ENCODE measurements at regions not wholly inside any gene's neighbourhood (a gene's known extent, or its start where the extent isn't known, plus 50 kb on each side); places are given as distances from the start of the nearest gene placed in this dataset.

DNA sequence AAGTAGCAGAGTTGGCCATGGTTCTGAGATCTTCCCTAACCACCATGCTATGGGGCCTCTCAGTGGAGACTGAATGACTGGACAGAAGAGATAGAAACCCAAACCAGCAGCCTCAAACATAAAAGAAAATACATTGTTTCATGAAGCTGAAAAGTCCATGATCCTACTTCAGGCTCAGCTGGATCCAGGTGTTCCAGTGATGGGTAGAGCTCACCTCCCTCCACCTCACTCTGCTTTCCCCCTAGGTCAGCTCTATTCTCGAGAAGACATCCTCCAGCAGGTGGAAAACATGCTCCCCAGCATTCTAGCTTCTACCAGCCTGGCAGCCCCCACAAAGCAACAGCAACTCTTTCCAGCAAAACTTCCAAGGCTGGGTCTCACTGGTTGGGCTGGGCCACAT lies 132.1 kb downstream of the OAT start:
- TF ChIP-seq, protein P1, sequence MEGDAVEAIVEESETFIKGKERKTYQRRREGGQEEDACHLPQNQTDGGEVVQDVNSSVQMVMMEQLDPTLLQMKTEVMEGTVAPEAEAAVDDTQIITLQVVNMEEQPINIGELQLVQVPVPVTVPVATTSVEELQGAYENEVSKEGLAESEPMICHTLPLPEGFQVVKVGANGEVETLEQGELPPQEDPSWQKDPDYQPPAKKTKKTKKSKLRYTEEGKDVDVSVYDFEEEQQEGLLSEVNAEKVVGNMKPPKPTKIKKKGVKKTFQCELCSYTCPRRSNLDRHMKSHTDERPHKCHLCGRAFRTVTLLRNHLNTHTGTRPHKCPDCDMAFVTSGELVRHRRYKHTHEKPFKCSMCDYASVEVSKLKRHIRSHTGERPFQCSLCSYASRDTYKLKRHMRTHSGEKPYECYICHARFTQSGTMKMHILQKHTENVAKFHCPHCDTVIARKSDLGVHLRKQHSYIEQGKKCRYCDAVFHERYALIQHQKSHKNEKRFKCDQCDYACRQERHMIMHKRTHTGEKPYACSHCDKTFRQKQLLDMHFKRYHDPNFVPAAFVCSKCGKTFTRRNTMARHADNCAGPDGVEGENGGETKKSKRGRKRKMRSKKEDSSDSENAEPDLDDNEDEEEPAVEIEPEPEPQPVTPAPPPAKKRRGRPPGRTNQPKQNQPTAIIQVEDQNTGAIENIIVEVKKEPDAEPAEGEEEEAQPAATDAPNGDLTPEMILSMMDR (IDR thresholded peaks at IDR 0.05), result no peak
- TF ChIP-seq POLR2A (IDR thresholded peaks at IDR 0.05), result no peak

Data from Peyer's patch (tissue), 4 donors.